ENCODE measurements at regions not wholly inside any gene's neighbourhood (a gene's known extent, or its start where the extent isn't known, plus 50 kb on each side); places are given as distances from the start of the nearest gene placed in this dataset.

GRCh38 chr10:78860260-78860914, 208.4 kb upstream of the ZMIZ1 start:
- Mint-ChIP-seq H3K36me3 (ENCODE audit: low read depth, unreplicated experiment) (no peaks in the 10 kb centered on the region), H3K9me3 (ENCODE audit: unreplicated experiment) (no peaks in the 10 kb centered on the region), H3K27me3 (ENCODE audit: unreplicated experiment) (peaks cover 2% of the 10 kb centered on the region), H3K4me3 (ENCODE audit: unreplicated experiment) (no peak overlapping the region), H3K27ac (ENCODE audit: unreplicated experiment) (no peak overlapping the region), H3K4me1 (ENCODE audit: unreplicated experiment) (peaks cover 4% of the 10 kb centered on the region)
- DNase-seq (ENCODE audit: low spot score) = no peak
- TF ChIP-seq CTCF (IDR thresholded peaks at IDR 0.05; ENCODE audit: unreplicated experiment) = no peak

GRCh38 chr10:78861529-78862327, 207.0 kb upstream of the ZMIZ1 start:
- Mint-ChIP-seq H3K4me1 (ENCODE audit: unreplicated experiment) (peaks cover 6% of the 10 kb centered on the region), H3K27me3 (ENCODE audit: unreplicated experiment) (peaks cover 2% of the 10 kb centered on the region)

GRCh38 chr10:78862328-78862640, 206.5 kb upstream of the ZMIZ1 start:
- no peak overlapping the region for H3K27ac Mint-ChIP-seq (ENCODE audit: unreplicated experiment)

More at GRCh38 chr10:78861529-78862327, 207.0 kb upstream of the ZMIZ1 start:
- Mint-ChIP-seq H3K9me3 (ENCODE audit: unreplicated experiment) (no peaks in the 10 kb centered on the region), H3K27ac (ENCODE audit: unreplicated experiment) (no peak overlapping the region), H3K4me3 (ENCODE audit: unreplicated experiment) (no peak overlapping the region), H3K36me3 (ENCODE audit: low read depth, unreplicated experiment) (no peaks in the 10 kb centered on the region)
- no peak for TF ChIP-seq CTCF (IDR thresholded peaks at IDR 0.05; ENCODE audit: unreplicated experiment)
- DNase-seq (ENCODE audit: low spot score) = no peak

GRCh38 chr10:78863140-78863905, 205.4 kb upstream of the ZMIZ1 start:
- no peak for TF ChIP-seq CTCF (IDR thresholded peaks at IDR 0.05; ENCODE audit: unreplicated experiment)
- H3K27ac Mint-ChIP-seq (ENCODE audit: unreplicated experiment) = no peak overlapping the region
- H3K36me3 Mint-ChIP-seq (ENCODE audit: low read depth, unreplicated experiment) = no peaks in the 10 kb centered on the region
- no peaks in the 10 kb centered on the region for H3K27me3 Mint-ChIP-seq (ENCODE audit: unreplicated experiment)
- H3K4me1 Mint-ChIP-seq (ENCODE audit: unreplicated experiment) = peaks cover 6% of the 10 kb centered on the region
- H3K9me3 Mint-ChIP-seq (ENCODE audit: unreplicated experiment) = no peaks in the 10 kb centered on the region
- H3K4me3 Mint-ChIP-seq (ENCODE audit: unreplicated experiment) = no peak overlapping the region
- no peak for DNase-seq (ENCODE audit: low spot score)

More at GRCh38 chr10:78862328-78862640, 206.5 kb upstream of the ZMIZ1 start:
- no peaks in the 10 kb centered on the region for H3K36me3 Mint-ChIP-seq (ENCODE audit: low read depth, unreplicated experiment)
- peaks cover 6% of the 10 kb centered on the region for H3K4me1 Mint-ChIP-seq (ENCODE audit: unreplicated experiment)
- DNase-seq (ENCODE audit: low spot score) = no peak
- no peaks in the 10 kb centered on the region for H3K9me3 Mint-ChIP-seq (ENCODE audit: unreplicated experiment)
- H3K27me3 Mint-ChIP-seq (ENCODE audit: unreplicated experiment) = peaks cover 1% of the 10 kb centered on the region
- TF ChIP-seq CTCF (IDR thresholded peaks at IDR 0.05; ENCODE audit: unreplicated experiment) = no peak
- H3K4me3 Mint-ChIP-seq (ENCODE audit: unreplicated experiment) = no peak overlapping the region
